CD4-positive, alpha-beta T cell (primary cell): ENCODE measurements at regions not wholly inside any gene's neighbourhood (a gene's known extent, or its start where the extent isn't known, plus 50 kb on each side); places are given as distances from the start of the nearest gene placed in this dataset.

Experiments
- ATAC-seq: fragments of 200-7000 bp; cut with Tn5 transposase; one replicate; pipeline ENCODE4 v1.10.0; 2022; ENCODE audit warnings: mild to moderate bottlenecking; ENCODE audit not compliant: poor library complexity
- CTCF ChIA-PET: fragments of 350-600 bp; sonication (Branson Sonifier 250); formaldehyde crosslinking; loops from one replicate; lab custom pipeline; 2021; ENCODE audit warnings: antibody characterized with exemption, inconsistent platforms; lab: Charles Lee
- POLR2A ChIA-PET: fragments of 350-600 bp; sonication (Branson Sonifier 250); formaldehyde crosslinking; loops from one replicate; lab custom pipeline; 2021; ENCODE audit warnings: antibody characterized with exemption, inconsistent platforms; lab: Charles Lee
- DNase-seq, 14 experiments: peaks; one replicate each; pipeline ENCODE4 v3.0.0-alpha.2; 2013 to 2020; ENCODE audit warnings: mixed read lengths in 2 of 14
- H3K27ac ChIP-seq, 2 donors: one replicate each; pipeline versions ENCODE4 v1.5.1 to v1.7.0; 2013; ENCODE audit warnings: low read length in 2 of 2, low read depth in 1 of 2, mild to moderate bottlenecking in 1 of 2
- H3K27me3 ChIP-seq, 2 experiments: 1 replicate in 1 of 2; 2 replicates in 1 of 2; pipeline versions ENCODE4 v1.6.1 to v1.7.0; 2013; ENCODE audit warnings: low read length in 2 of 2, control low read depth in 1 of 2, mild to moderate bottlenecking in 1 of 2, moderate library complexity in 1 of 2; ENCODE audit not compliant: insufficient read depth in 2 of 2, control insufficient read depth in 1 of 2
- H3K36me3 ChIP-seq: one replicate; pipeline ENCODE4 v1.6.1; 2013; ENCODE audit warnings: low read length, control low read depth; ENCODE audit not compliant: insufficient read depth
- H3K4me1 ChIP-seq: one replicate; pipeline ENCODE4 v1.6.1; 2013; ENCODE audit warnings: low read length, control low read depth; ENCODE audit not compliant: insufficient read depth
- H3K4me3 ChIP-seq: one replicate; pipeline ENCODE4 v1.5.1; 2013; ENCODE audit warnings: mild to moderate bottlenecking, low read length, moderate library complexity
- H3K9me3 ChIP-seq, 2 experiments: 1 replicate in 1 of 2; 2 replicates in 1 of 2; pipeline versions ENCODE4 v1.6.1 to v1.7.0; 2013; ENCODE audit warnings: low read length in 2 of 2, mild to moderate bottlenecking in 2 of 2, control low read depth in 1 of 2, moderate library complexity in 1 of 2; ENCODE audit not compliant: control insufficient read depth in 1 of 2, insufficient read depth in 1 of 2
- H3K27ac Mint-ChIP-seq: one replicate; pipeline ENCODE4 v1.8.0; 2020; ENCODE audit warnings: mixed read lengths
- H3K27me3 Mint-ChIP-seq: one replicate; pipeline ENCODE4 v1.8.0; 2021; ENCODE audit warnings: mixed read lengths
- H3K36me3 Mint-ChIP-seq: one replicate; pipeline ENCODE4 v1.8.0; 2021; ENCODE audit warnings: low read depth, mixed read lengths
- H3K4me1 Mint-ChIP-seq: one replicate; pipeline ENCODE4 v1.8.0; 2021; ENCODE audit warnings: low read depth, mixed read lengths
- H3K4me3 Mint-ChIP-seq: one replicate; pipeline ENCODE4 v1.8.0; 2020; ENCODE audit warnings: mild to moderate bottlenecking, mixed read lengths
- H3K9me3 Mint-ChIP-seq: one replicate; pipeline ENCODE4 v1.8.0; 2020; ENCODE audit warnings: mixed read lengths
- intact Hi-C, 2 experiments: fragments of 100-400 bp; cut with DNase I in 1 of 2; cut with micrococcal nuclease in 1 of 2; formaldehyde crosslinking; loops; one replicate each; pipeline versions ENCODE4 v1.15.1 to v1.9.0; 2023 to 2025; cut with DNase I, micrococcal nuclease
- TF ChIP-seq, protein P1 (sequence below): fragments of 200-600 bp; IDR thresholded peaks from one replicate; pipeline ENCODE4 v1.8.0; 2022; ENCODE audit warnings: antibody characterized with exemption, mild to moderate bottlenecking

DNA sequence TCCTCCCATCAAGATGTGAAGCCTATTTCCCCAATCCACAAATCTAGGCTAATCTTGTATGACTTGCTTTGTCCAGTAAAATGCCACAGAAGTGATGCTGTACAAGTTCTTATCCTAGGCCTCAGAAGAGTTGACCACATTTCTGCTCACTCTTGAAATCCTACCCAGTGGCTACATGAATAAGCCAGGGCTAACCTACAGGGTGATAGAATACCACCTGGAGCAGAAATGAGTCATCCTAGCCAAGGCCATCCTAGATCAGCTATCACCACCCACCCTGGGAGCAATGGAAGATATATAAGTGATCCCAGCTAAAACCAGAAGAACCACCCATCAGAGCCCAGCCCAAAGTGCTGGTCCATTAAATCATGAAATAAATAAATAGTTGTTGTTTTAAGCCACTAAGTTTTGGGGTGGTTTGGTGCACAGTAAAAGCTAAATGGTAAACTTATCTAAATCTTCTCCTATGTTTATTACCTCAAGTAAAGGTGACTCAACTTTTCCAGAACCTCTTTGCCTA is 105.1 kb downstream of the RPS29 start:
- Histone ChIP-seq H3K4me3 (no peak overlapping the region), H3K27me3 (no peaks in the 10 kb centered on the region), H3K36me3 (no peaks in the 10 kb centered on the region), H3K27ac (no peak overlapping the region), H3K4me1 (no peaks in the 10 kb centered on the region), H3K9me3 (no peaks in the 10 kb centered on the region)
- Mint-ChIP-seq H3K27me3 (no peaks in the 10 kb centered on the region), H3K36me3 (no peaks in the 10 kb centered on the region), H3K27ac (no peak overlapping the region), H3K4me3 (no peak overlapping the region), H3K9me3 (no peaks in the 10 kb centered on the region), H3K4me1 (peaks cover 5% of the 10 kb centered on the region)
- DNase-seq (no peak), ATAC-seq (no peak)
- POLR2A ChIA-PET, result interaction anchor here (0.7 kb wide), 1 partner anchor 1211 kb away, joined by 3 read pairs; no protein-coding TSS in a partner anchor
- intact Hi-C loops, result no loop called here
- TF ChIP-seq, protein P1, sequence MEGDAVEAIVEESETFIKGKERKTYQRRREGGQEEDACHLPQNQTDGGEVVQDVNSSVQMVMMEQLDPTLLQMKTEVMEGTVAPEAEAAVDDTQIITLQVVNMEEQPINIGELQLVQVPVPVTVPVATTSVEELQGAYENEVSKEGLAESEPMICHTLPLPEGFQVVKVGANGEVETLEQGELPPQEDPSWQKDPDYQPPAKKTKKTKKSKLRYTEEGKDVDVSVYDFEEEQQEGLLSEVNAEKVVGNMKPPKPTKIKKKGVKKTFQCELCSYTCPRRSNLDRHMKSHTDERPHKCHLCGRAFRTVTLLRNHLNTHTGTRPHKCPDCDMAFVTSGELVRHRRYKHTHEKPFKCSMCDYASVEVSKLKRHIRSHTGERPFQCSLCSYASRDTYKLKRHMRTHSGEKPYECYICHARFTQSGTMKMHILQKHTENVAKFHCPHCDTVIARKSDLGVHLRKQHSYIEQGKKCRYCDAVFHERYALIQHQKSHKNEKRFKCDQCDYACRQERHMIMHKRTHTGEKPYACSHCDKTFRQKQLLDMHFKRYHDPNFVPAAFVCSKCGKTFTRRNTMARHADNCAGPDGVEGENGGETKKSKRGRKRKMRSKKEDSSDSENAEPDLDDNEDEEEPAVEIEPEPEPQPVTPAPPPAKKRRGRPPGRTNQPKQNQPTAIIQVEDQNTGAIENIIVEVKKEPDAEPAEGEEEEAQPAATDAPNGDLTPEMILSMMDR, result no peak
- CTCF ChIA-PET, result no interaction called here

DNA sequence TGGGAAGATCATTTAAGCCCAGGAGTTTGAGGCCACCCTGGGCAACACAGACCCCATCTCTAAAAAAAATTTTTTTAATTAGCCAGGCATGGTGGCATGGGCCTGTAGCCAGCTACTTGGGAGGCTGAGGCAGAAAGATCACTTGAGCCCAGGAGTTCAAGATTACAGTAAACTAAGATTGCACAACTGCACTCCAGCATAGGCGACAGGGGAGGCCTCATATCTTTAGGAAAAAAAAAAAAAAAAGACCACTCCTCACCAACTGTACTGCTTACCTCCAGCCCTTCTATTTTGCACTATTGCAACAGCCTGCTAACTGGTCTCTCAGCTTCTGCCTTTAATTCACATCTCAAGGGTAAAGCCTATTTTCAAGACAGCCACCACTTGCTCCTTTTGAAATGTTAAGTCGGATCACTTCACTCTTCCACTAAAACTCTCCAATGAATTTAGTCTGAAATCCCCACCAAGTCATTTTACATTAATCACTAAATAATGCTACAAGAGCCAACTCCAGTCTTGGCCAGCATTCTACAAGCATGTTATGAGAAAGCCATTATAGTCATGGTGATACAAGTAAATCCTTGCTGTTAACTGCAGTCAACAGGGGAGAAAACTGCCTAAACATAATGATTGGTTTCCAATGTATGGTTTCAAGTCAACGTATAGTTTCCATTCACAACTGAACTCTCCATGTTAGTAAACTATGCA is 106.0 kb downstream of the RPS29 start:
- TF ChIP-seq, protein P1, result no peak
- Histone ChIP-seq H3K27ac (no peak overlapping the region), H3K27me3 (no peaks in the 10 kb centered on the region), H3K4me3 (no peak overlapping the region), H3K36me3 (no peaks in the 10 kb centered on the region), H3K4me1 (no peaks in the 10 kb centered on the region), H3K9me3 (no peaks in the 10 kb centered on the region)
- CTCF ChIA-PET, result no interaction called here
- Mint-ChIP-seq H3K9me3 (no peaks in the 10 kb centered on the region), H3K4me1 (peaks cover 5% of the 10 kb centered on the region), H3K36me3 (no peaks in the 10 kb centered on the region), H3K4me3 (no peak overlapping the region), H3K27ac (no peak overlapping the region), H3K27me3 (no peaks in the 10 kb centered on the region)
- intact Hi-C loops, result no loop called here
- DNase-seq, result no peak
- no peak for ATAC-seq
- POLR2A ChIA-PET, result no interaction called here

DNA sequence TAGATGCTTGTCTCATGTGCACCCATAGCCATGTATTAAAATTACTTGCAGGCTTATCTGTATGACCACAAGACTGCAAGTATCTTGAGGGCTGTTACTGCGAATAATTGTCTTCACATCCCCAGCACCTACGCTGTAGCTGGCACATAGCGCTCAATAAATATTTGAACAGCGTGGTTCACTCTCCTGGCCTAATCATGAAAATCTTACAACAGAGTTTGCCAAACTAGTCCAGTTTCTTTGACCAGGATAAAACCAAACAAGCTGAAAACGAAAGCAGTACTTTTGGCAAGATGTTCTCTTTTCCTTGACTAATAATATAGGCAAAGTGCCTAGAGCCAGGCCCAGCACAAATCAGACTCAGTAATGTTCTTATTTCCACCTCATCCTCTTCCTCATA is 106.7 kb downstream of the RPS29 start:
- H3K4me3 ChIP-seq, result no peak overlapping the region
- no peaks in the 10 kb centered on the region for H3K27me3 ChIP-seq
- Mint-ChIP-seq H3K4me3 (no peak overlapping the region), H3K27me3 (no peaks in the 10 kb centered on the region), H3K9me3 (no peaks in the 10 kb centered on the region), H3K4me1 (peaks cover 5% of the 10 kb centered on the region), H3K36me3 (no peaks in the 10 kb centered on the region), H3K27ac (no peak overlapping the region)
- no peaks in the 10 kb centered on the region for H3K36me3 ChIP-seq
- H3K27ac ChIP-seq, result no peak overlapping the region
- CTCF ChIA-PET, result no interaction called here
- no peak for ATAC-seq
- intact Hi-C loops, result no loop called here
- POLR2A ChIA-PET, result no interaction called here
- no peaks in the 10 kb centered on the region for H3K9me3 ChIP-seq
- no peak for DNase-seq
- TF ChIP-seq, protein P1, result no peak
- no peaks in the 10 kb centered on the region for H3K4me1 ChIP-seq
